ENCODE measurements at regions not wholly inside any gene's neighbourhood (a gene's known extent, or its start where the extent isn't known, plus 50 kb on each side); places are given as distances from the start of the nearest gene placed in this dataset.

DNA sequence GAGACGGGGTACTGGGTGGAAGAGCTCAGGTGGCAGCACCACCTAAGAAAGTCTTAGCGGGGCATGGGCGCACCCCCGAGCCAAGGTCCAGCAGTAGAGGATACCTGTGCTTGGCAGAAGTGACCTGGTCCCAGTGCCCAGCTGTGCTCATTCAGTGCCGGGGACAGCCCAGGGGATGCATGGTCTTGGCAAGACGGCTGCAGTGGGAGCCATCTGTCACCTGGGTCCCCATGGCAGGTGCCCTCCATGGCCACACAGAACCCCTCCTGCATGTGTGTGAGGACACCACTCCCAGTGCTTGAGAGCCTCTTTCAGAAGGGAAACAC, 664.7 kb downstream of the QKI start:
- TF ChIP-seq TEAD4 (IDR thresholded peaks at IDR 0.05), result no peak
- TF ChIP-seq, protein P1, sequence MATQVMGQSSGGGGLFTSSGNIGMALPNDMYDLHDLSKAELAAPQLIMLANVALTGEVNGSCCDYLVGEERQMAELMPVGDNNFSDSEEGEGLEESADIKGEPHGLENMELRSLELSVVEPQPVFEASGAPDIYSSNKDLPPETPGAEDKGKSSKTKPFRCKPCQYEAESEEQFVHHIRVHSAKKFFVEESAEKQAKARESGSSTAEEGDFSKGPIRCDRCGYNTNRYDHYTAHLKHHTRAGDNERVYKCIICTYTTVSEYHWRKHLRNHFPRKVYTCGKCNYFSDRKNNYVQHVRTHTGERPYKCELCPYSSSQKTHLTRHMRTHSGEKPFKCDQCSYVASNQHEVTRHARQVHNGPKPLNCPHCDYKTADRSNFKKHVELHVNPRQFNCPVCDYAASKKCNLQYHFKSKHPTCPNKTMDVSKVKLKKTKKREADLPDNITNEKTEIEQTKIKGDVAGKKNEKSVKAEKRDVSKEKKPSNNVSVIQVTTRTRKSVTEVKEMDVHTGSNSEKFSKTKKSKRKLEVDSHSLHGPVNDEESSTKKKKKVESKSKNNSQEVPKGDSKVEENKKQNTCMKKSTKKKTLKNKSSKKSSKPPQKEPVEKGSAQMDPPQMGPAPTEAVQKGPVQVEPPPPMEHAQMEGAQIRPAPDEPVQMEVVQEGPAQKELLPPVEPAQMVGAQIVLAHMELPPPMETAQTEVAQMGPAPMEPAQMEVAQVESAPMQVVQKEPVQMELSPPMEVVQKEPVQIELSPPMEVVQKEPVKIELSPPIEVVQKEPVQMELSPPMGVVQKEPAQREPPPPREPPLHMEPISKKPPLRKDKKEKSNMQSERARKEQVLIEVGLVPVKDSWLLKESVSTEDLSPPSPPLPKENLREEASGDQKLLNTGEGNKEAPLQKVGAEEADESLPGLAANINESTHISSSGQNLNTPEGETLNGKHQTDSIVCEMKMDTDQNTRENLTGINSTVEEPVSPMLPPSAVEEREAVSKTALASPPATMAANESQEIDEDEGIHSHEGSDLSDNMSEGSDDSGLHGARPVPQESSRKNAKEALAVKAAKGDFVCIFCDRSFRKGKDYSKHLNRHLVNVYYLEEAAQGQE (IDR thresholded peaks at IDR 0.05; ENCODE audit: low read depth), result no peak
- TF ChIP-seq, protein P2, sequence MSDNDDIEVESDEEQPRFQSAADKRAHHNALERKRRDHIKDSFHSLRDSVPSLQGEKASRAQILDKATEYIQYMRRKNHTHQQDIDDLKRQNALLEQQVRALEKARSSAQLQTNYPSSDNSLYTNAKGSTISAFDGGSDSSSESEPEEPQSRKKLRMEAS (IDR thresholded peaks at IDR 0.05), result no peak
- no peak for TF ChIP-seq CREB1 (IDR thresholded peaks at IDR 0.05; ENCODE audit: low read depth)
- TF ChIP-seq YY1 (IDR thresholded peaks at IDR 0.05; ENCODE audit: low read depth), result no peak
- TF ChIP-seq EP300 (IDR thresholded peaks at IDR 0.05; ENCODE audit: borderline replicate concordance), result no peak
- TF ChIP-seq CEBPB (IDR thresholded peaks at IDR 0.05), result no peak
- no peak for TF ChIP-seq RAD21 (IDR thresholded peaks at IDR 0.05; ENCODE audit: low read depth)
- TF ChIP-seq NFIC (IDR thresholded peaks at IDR 0.05), result no peak
- TF ChIP-seq TAF1 (IDR thresholded peaks at IDR 0.05; ENCODE audit: low read depth), result no peak
- no peak for TF ChIP-seq FOXM1 (IDR thresholded peaks at IDR 0.05; ENCODE audit: borderline replicate concordance, low read depth)
- no peak for TF ChIP-seq ZBTB7A (IDR thresholded peaks at IDR 0.05; ENCODE audit: low read depth)
- TF ChIP-seq, protein P3, sequence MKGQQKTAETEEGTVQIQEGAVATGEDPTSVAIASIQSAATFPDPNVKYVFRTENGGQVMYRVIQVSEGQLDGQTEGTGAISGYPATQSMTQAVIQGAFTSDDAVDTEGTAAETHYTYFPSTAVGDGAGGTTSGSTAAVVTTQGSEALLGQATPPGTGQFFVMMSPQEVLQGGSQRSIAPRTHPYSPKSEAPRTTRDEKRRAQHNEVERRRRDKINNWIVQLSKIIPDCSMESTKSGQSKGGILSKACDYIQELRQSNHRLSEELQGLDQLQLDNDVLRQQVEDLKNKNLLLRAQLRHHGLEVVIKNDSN (IDR thresholded peaks at IDR 0.05), result no peak
